Mesendoderm (in vitro differentiated cells): ENCODE measurements at regions not wholly inside any gene's neighbourhood (a gene's known extent, or its start where the extent isn't known, plus 50 kb on each side); places are given as distances from the start of the nearest gene placed in this dataset.

Experiments
- DNase-seq: peaks from one replicate; pipeline ENCODE4 v3.0.0; 2013
- H2AK5ac ChIP-seq: 2 replicates; pipeline ENCODE4 v1.6.1; 2013; ENCODE audit warnings: low read length, inconsistent platforms
- H2BK120ac ChIP-seq: 2 replicates; pipeline ENCODE4 v1.6.1; 2013; ENCODE audit warnings: low read depth, mild to moderate bottlenecking, low read length, moderate library complexity, mixed read lengths
- H2BK15ac ChIP-seq: replicated peaks from 2 replicates; pipeline ENCODE4 v1.6.1; 2013; ENCODE audit warnings: low read depth, mild to moderate bottlenecking, moderate library complexity
- H2BK5ac ChIP-seq: 2 replicates; pipeline ENCODE4 v1.6.1; 2013; ENCODE audit warnings: low read length, inconsistent platforms
- H3K18ac ChIP-seq: 2 replicates; pipeline ENCODE4 v1.6.1; 2013; ENCODE audit warnings: mild to moderate bottlenecking, low read length, mixed read lengths
- H3K23ac ChIP-seq: one replicate; pipeline ENCODE4 v1.6.1; 2013; ENCODE audit warnings: low read length
- H3K27ac ChIP-seq: 2 replicates; pipeline ENCODE4 v1.5.1; 2013; ENCODE audit warnings: low read depth, mild to moderate bottlenecking, inconsistent platforms, low read length, moderate library complexity
- H3K27me3 ChIP-seq: 2 replicates; pipeline ENCODE4 v1.6.1; 2013; ENCODE audit warnings: low read length, control low read depth, mild to moderate bottlenecking, inconsistent platforms; ENCODE audit not compliant: insufficient read depth, poor library complexity
- H3K36me3 ChIP-seq: 2 replicates; pipeline ENCODE4 v1.6.1; 2013; ENCODE audit warnings: low read length, inconsistent platforms; ENCODE audit not compliant: control insufficient read depth, insufficient read depth
- H3K4ac ChIP-seq: one replicate; pipeline ENCODE4 v1.6.1; 2013; ENCODE audit warnings: low read depth, mild to moderate bottlenecking, low read length, moderate library complexity
- H3K4me1 ChIP-seq: 2 replicates; pipeline ENCODE4 v1.6.1; 2013; ENCODE audit warnings: low read depth, low read length, inconsistent platforms; ENCODE audit not compliant: control insufficient read depth
- H3K4me2 ChIP-seq: 2 replicates; pipeline ENCODE4 v1.6.1; 2013; ENCODE audit warnings: low read length
- H3K4me3 ChIP-seq: 2 replicates; pipeline ENCODE4 v1.5.1; 2013; ENCODE audit warnings: mild to moderate bottlenecking, low read length
- H3K56ac ChIP-seq: one replicate; pipeline ENCODE4 v1.6.1; 2013; ENCODE audit warnings: low read length
- H3K79me1 ChIP-seq: 2 replicates; pipeline ENCODE4 v1.6.1; 2013; ENCODE audit warnings: low read length, inconsistent platforms
- H3K79me2 ChIP-seq: 2 replicates; pipeline ENCODE4 v1.6.1; 2013; ENCODE audit warnings: mild to moderate bottlenecking, low read length; ENCODE audit not compliant: control insufficient read depth, insufficient read depth
- H3K9ac ChIP-seq: 2 replicates; pipeline ENCODE4 v1.6.1; 2013; ENCODE audit warnings: low read length, inconsistent platforms
- H4K5ac ChIP-seq: one replicate; pipeline ENCODE4 v1.6.1; 2013; ENCODE audit warnings: low read length
- H4K8ac ChIP-seq: one replicate; pipeline ENCODE4 v1.6.1; 2013; ENCODE audit warnings: low read depth, mild to moderate bottlenecking, control low read depth, low read length, moderate library complexity
- WGBS: extraction: QIAGEN DNeasy Blood & Tissue Kit; methylation state at CpG from one replicate; pipeline ENCODE4 v1.1.7; 2013; ENCODE audit warnings: low lambda C conversion rate, missing lambda C conversion rate; ENCODE audit not compliant: insufficient coverage; ENCODE audit errors: extremely low coverage; 5-methylcytosine and 5-hydroxymethylcytosine counted together

DNA sequence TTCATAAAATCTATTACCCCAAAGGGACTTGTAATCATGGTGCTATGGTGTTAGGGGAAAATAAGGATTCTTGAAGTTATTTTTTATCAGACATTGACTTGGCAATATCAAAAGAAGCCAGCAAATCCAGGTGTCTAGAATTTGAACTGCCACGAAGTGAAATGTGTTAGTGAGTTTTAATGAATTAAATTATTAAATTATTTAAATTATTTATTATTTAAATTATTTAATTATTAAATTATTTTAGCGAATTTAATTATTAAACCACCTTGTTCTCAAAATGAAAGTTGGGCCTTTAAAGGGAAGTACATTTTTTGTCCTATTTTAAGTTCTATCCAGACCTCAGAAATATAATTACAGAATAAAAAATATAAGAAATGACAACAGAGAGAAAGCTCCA lies 332.6 kb upstream of the SMC2 start:
- no CpG with 5 or more reads among the region's 2 CpGs for WGBS
- H4K8ac ChIP-seq, result no peak overlapping the region

GRCh38 chr9:103789686-103790085 lies 304.4 kb upstream of the SMC2 start:
- Histone ChIP-seq H3K36me3 (no peaks in the 10 kb centered on the region), H3K18ac (no peak overlapping the region), H3K4me1 (no peaks in the 10 kb centered on the region), H2BK120ac (no peak overlapping the region), H3K4me2 (no peak overlapping the region), H3K56ac (no peak overlapping the region), H4K8ac (no peak overlapping the region), H2AK5ac (no peak overlapping the region), H4K5ac (no peak overlapping the region), H3K79me1 (no peaks in the 10 kb centered on the region), H2BK5ac (no peak overlapping the region), H2BK15ac (no peak overlapping the region), H3K27ac (no peak overlapping the region), H3K23ac (no peak overlapping the region), H3K4me3 (no peak overlapping the region), H3K79me2 (no peaks in the 10 kb centered on the region), H3K4ac (no peak overlapping the region), H3K9ac (no peak overlapping the region), H3K27me3 (no peaks in the 10 kb centered on the region)
- peak; percentile 9 for DNase-seq
- WGBS, result no CpG with 5 or more reads among the region's 2 CpGs

More for the DNA sequence above, 332.6 kb upstream of the SMC2 start:
- Histone ChIP-seq H3K18ac (no peak overlapping the region), H3K79me2 (no peaks in the 10 kb centered on the region), H2BK15ac (no peak overlapping the region), H2AK5ac (no peak overlapping the region), H2BK120ac (no peak overlapping the region), H3K27me3 (no peaks in the 10 kb centered on the region), H4K5ac (no peak overlapping the region), H3K4ac (no peak overlapping the region), H3K79me1 (no peaks in the 10 kb centered on the region), H3K4me1 (no peaks in the 10 kb centered on the region), H3K23ac (no peak overlapping the region), H2BK5ac (no peak overlapping the region), H3K27ac (no peak overlapping the region), H3K4me3 (no peak overlapping the region), H3K9ac (no peak overlapping the region), H3K36me3 (no peaks in the 10 kb centered on the region), H3K4me2 (no peak overlapping the region), H3K56ac (no peak overlapping the region)
- no peak for DNase-seq

- no peaks in the 10 kb centered on the region for H3K27me3 ChIP-seq
- no peak overlapping the region for H2AK5ac ChIP-seq
- H2BK5ac ChIP-seq, result no peak overlapping the region
- no peak overlapping the region for H3K27ac ChIP-seq
- H2BK120ac ChIP-seq, result no peak overlapping the region
- no peak overlapping the region for H3K4me3 ChIP-seq
- H3K56ac ChIP-seq, result no peak overlapping the region
- WGBS, result no CpG with 5 or more reads among the region's 1 CpG
- no peak overlapping the region for H3K4me2 ChIP-seq
- no peaks in the 10 kb centered on the region for H3K36me3 ChIP-seq
- no peak overlapping the region for H2BK15ac ChIP-seq
- H3K23ac ChIP-seq, result no peak overlapping the region
- H3K79me2 ChIP-seq, result no peaks in the 10 kb centered on the region
- H3K4ac ChIP-seq, result no peak overlapping the region
- DNase-seq, result peak; percentile 30
- no peak overlapping the region for H3K18ac ChIP-seq
- no peak overlapping the region for H3K9ac ChIP-seq
- no peak overlapping the region for H4K5ac ChIP-seq
- no peak overlapping the region for H4K8ac ChIP-seq
- no peaks in the 10 kb centered on the region for H3K79me1 ChIP-seq
- H3K4me1 ChIP-seq, result no peaks in the 10 kb centered on the region
Observed at GRCh38 chr9:103798620-103799019, 295.5 kb upstream of the SMC2 start.

- WGBS, result no CpG with 5 or more reads among the region's 1 CpG
Observed at GRCh38 chr9:103799959-103800358, 294.1 kb upstream of the SMC2 start.

DNA sequence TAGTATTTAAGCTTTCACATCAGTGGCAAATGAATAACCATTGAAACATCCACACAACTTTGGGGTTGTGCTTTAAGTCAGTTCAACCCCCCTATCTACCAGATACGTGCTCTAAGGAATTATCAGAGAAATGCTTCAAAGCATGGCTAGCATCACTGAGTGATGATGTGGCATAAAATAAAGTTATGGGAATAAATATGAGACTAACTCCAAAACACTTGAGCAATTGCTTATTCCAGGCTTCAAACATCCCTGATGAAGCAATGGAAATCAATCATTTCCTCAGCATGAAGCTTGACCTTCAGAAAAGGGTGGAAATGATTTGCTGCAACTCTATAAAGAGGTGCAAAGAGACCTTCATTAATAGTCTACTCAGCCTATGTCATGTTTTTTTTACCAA lies 292.0 kb upstream of the SMC2 start:
- H2BK120ac ChIP-seq, result no peak overlapping the region
- no peaks in the 10 kb centered on the region for H3K4me1 ChIP-seq
- no peak overlapping the region for H4K8ac ChIP-seq
- H3K4ac ChIP-seq, result no peak overlapping the region
- no peaks in the 10 kb centered on the region for H3K27me3 ChIP-seq
- DNase-seq, result no peak
- no peaks in the 10 kb centered on the region for H3K79me2 ChIP-seq
- no peak overlapping the region for H3K56ac ChIP-seq
- no peaks in the 10 kb centered on the region for H3K79me1 ChIP-seq
- no peak overlapping the region for H3K23ac ChIP-seq
- H3K27ac ChIP-seq, result no peak overlapping the region
- H2BK15ac ChIP-seq, result no peak overlapping the region
- H2AK5ac ChIP-seq, result no peak overlapping the region
- no CpG with 5 or more reads among the region's 1 CpG for WGBS
- H2BK5ac ChIP-seq, result no peak overlapping the region
- no peak overlapping the region for H3K4me3 ChIP-seq
- H3K18ac ChIP-seq, result no peak overlapping the region
- H4K5ac ChIP-seq, result no peak overlapping the region
- no peaks in the 10 kb centered on the region for H3K36me3 ChIP-seq
- no peak overlapping the region for H3K4me2 ChIP-seq
- H3K9ac ChIP-seq, result no peak overlapping the region

More at GRCh38 chr9:103799959-103800358, 294.1 kb upstream of the SMC2 start:
- Histone ChIP-seq H3K18ac (no peak overlapping the region), H4K8ac (no peak overlapping the region), H3K4me3 (no peak overlapping the region), H3K56ac (no peak overlapping the region), H4K5ac (no peak overlapping the region), H3K79me2 (no peaks in the 10 kb centered on the region), H3K23ac (no peak overlapping the region), H3K27ac (no peak overlapping the region), H3K4me1 (no peaks in the 10 kb centered on the region), H3K79me1 (no peaks in the 10 kb centered on the region), H3K4me2 (no peak overlapping the region), H3K36me3 (no peaks in the 10 kb centered on the region), H2BK120ac (no peak overlapping the region), H3K4ac (no peak overlapping the region), H3K9ac (no peak overlapping the region), H3K27me3 (no peaks in the 10 kb centered on the region), H2AK5ac (no peak overlapping the region), H2BK15ac (no peak overlapping the region), H2BK5ac (no peak overlapping the region)
- no peak for DNase-seq

GRCh38 chr9:103803245-103803644 lies 290.9 kb upstream of the SMC2 start:
- no peak overlapping the region for H2BK120ac ChIP-seq
- no peak overlapping the region for H3K23ac ChIP-seq
- no peak overlapping the region for H4K8ac ChIP-seq
- H3K4ac ChIP-seq, result no peak overlapping the region
- no peaks in the 10 kb centered on the region for H3K36me3 ChIP-seq
- H3K9ac ChIP-seq, result no peak overlapping the region
- H3K4me2 ChIP-seq, result no peak overlapping the region
- no peak overlapping the region for H3K4me3 ChIP-seq
- no peaks in the 10 kb centered on the region for H3K79me2 ChIP-seq
- no peak overlapping the region for H2AK5ac ChIP-seq
- H3K79me1 ChIP-seq, result no peaks in the 10 kb centered on the region
- no peak overlapping the region for H2BK5ac ChIP-seq
- H4K5ac ChIP-seq, result no peak overlapping the region
- no peak overlapping the region for H3K18ac ChIP-seq
- WGBS, result no CpG with 5 or more reads among the region's 2 CpGs
- H2BK15ac ChIP-seq, result no peak overlapping the region
- H3K27me3 ChIP-seq, result no peaks in the 10 kb centered on the region
- H3K4me1 ChIP-seq, result no peaks in the 10 kb centered on the region
- DNase-seq, result no peak
- no peak overlapping the region for H3K27ac ChIP-seq
- H3K56ac ChIP-seq, result no peak overlapping the region
